ENCODE measurements at regions not wholly inside any gene's neighbourhood (a gene's known extent, or its start where the extent isn't known, plus 50 kb on each side); places are given as distances from the start of the nearest gene placed in this dataset.
"Not testable (repeated sequence)": the region's sequence is repeated elsewhere in the genome, so short reads cannot be mapped to it uniquely, and the experiment has no call there.

- no peak overlapping the region for H3K27ac ChIP-seq (ENCODE audit: low read depth, low read length)
These were observed 224.9 kb downstream of the BAMBI start for GRCh38 chr10:28902215-28902614.

GRCh38 chr10:28903063-28903462, 225.7 kb downstream of the BAMBI start:
- H3K4me1 ChIP-seq (ENCODE audit: control insufficient read depth, insufficient read depth, low read length) = peaks cover 4% of the 10 kb centered on the region
- no peaks in the 10 kb centered on the region for H3K36me3 ChIP-seq (ENCODE audit: control insufficient read depth, insufficient read depth, low read length)
- H3K4me3 ChIP-seq (ENCODE audit: low read depth, low read length) = no peak overlapping the region
- H3K27me3 ChIP-seq (ENCODE audit: control insufficient read depth, insufficient read depth, low read length) = no peaks in the 10 kb centered on the region
- H3K27ac ChIP-seq (ENCODE audit: low read depth, low read length) = no peak overlapping the region
- H3K9me3 ChIP-seq (ENCODE audit: control insufficient read depth, insufficient read depth, low read length) = no peaks in the 10 kb centered on the region
- no CpG with 5 or more reads among the region's 2 CpGs for WGBS (ENCODE audit: insufficient coverage)
- no peak for DNase-seq (ENCODE audit: low read depth in 4 of 6, low spot score in 6 of 6)

More at GRCh38 chr10:28902215-28902614, 224.9 kb downstream of the BAMBI start:
- H3K36me3 ChIP-seq (ENCODE audit: control insufficient read depth, insufficient read depth, low read length) = no peaks in the 10 kb centered on the region
- no peak for DNase-seq (ENCODE audit: low read depth in 4 of 6, low spot score in 6 of 6)
- no peak overlapping the region for H3K4me3 ChIP-seq (ENCODE audit: low read depth, low read length)
- no peaks in the 10 kb centered on the region for H3K27me3 ChIP-seq (ENCODE audit: control insufficient read depth, insufficient read depth, low read length)
- H3K9me3 ChIP-seq (ENCODE audit: control insufficient read depth, insufficient read depth, low read length) = no peaks in the 10 kb centered on the region
- no CpG with 5 or more reads among the region's 3 CpGs for WGBS (ENCODE audit: insufficient coverage)
- peaks cover 10% of the 10 kb centered on the region for H3K4me1 ChIP-seq (ENCODE audit: control insufficient read depth, insufficient read depth, low read length)

- no peak overlapping the region for H3K4me3 ChIP-seq (ENCODE audit: low read depth, low read length)
- no peaks in the 10 kb centered on the region for H3K36me3 ChIP-seq (ENCODE audit: control insufficient read depth, insufficient read depth, low read length)
- DNase-seq (ENCODE audit: low read depth in 4 of 6, low spot score in 6 of 6) = no peak
- H3K4me1 ChIP-seq (ENCODE audit: control insufficient read depth, insufficient read depth, low read length) = peaks cover 4% of the 10 kb centered on the region
- H3K27me3 ChIP-seq (ENCODE audit: control insufficient read depth, insufficient read depth, low read length) = no peaks in the 10 kb centered on the region
- no peaks in the 10 kb centered on the region for H3K9me3 ChIP-seq (ENCODE audit: control insufficient read depth, insufficient read depth, low read length)
- H3K27ac ChIP-seq (ENCODE audit: low read depth, low read length) = no peak overlapping the region
- WGBS (ENCODE audit: insufficient coverage) = no CpG with 5 or more reads among the region's 6 CpGs
These were observed 226.4 kb downstream of the BAMBI start for GRCh38 chr10:28903736-28904135.

DNA sequence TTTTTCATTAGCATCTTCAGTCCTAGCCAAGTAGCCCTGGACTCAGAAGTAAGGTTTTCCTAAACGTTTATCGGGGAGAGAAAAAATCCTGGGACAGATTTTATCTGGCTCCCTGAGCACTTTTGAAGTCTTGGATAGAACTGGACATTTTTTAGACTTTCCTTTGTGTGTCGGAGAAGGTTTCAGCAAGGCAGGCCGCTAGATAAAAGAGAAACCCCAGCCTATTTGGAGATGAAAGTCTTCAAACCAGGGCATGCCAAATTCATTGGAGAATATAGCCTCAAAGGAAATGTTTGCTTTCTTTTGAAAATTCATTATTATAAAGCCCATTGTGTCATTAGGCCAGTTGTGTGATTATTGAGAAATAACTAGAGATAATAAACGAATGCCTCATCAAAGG, 228.1 kb downstream of the BAMBI start:
- WGBS (ENCODE audit: insufficient coverage) = 64% methylated on average over 2 of the region's 5 CpGs
- H3K27ac ChIP-seq (ENCODE audit: low read depth, low read length) = no peak overlapping the region
- H3K27me3 ChIP-seq (ENCODE audit: control insufficient read depth, insufficient read depth, low read length) = no peaks in the 10 kb centered on the region
- no peak overlapping the region for H3K4me3 ChIP-seq (ENCODE audit: low read depth, low read length)
- H3K36me3 ChIP-seq (ENCODE audit: control insufficient read depth, insufficient read depth, low read length) = no peaks in the 10 kb centered on the region
- no peaks in the 10 kb centered on the region for H3K9me3 ChIP-seq (ENCODE audit: control insufficient read depth, insufficient read depth, low read length)
- no peak for DNase-seq (ENCODE audit: low read depth in 4 of 6, low spot score in 6 of 6)
- H3K4me1 ChIP-seq (ENCODE audit: control insufficient read depth, insufficient read depth, low read length) = peaks cover 4% of the 10 kb centered on the region

DNA sequence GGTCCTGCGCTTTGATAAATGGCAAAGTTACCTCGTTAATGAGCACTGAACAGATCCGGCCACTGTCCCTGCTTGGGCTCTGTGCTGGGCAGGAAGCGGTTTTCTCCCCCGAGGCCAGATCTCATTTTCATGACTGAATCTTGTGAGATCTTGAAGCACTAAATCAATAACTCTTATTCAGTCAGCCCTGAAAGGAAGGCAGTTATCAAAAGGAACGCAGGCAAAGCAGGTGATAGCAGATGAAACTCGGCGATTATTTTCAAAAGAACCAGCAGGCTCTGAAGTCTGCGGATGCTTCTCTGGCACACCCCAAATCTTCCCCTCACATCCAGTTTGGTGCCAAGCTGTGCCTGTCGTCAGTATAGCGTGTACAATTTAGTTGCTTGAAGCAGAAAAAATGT, 228.7 kb downstream of the BAMBI start:
- Histone ChIP-seq H3K9me3 (ENCODE audit: control insufficient read depth, insufficient read depth, low read length) (no peaks in the 10 kb centered on the region), H3K27me3 (ENCODE audit: control insufficient read depth, insufficient read depth, low read length) (no peaks in the 10 kb centered on the region), H3K4me3 (ENCODE audit: low read depth, low read length) (no peak overlapping the region), H3K27ac (ENCODE audit: low read depth, low read length) (no peak overlapping the region), H3K36me3 (ENCODE audit: control insufficient read depth, insufficient read depth, low read length) (no peaks in the 10 kb centered on the region), H3K4me1 (ENCODE audit: control insufficient read depth, insufficient read depth, low read length) (peaks cover 4% of the 10 kb centered on the region)
- 63% methylated on average over 9 of the region's 11 CpGs for WGBS (ENCODE audit: insufficient coverage)
- DNase-seq (ENCODE audit: low read depth in 4 of 6, low spot score in 6 of 6) = peak in 2 of 6 donors; percentile 20 to 36

- WGBS (ENCODE audit: insufficient coverage) = no CpG with 5 or more reads among the region's 4 CpGs
- no peaks in the 10 kb centered on the region for H3K36me3 ChIP-seq (ENCODE audit: control insufficient read depth, insufficient read depth, low read length)
- no peak for DNase-seq (ENCODE audit: low read depth in 4 of 6, low spot score in 6 of 6)
These were observed 229.1 kb downstream of the BAMBI start for GRCh38 chr10:28906415-28906814.

GRCh38 chr10:28906934-28907333, 229.6 kb downstream of the BAMBI start:
- Histone ChIP-seq H3K27me3 (ENCODE audit: control insufficient read depth, insufficient read depth, low read length) (no peaks in the 10 kb centered on the region), H3K27ac (ENCODE audit: low read depth, low read length) (no peak overlapping the region), H3K36me3 (ENCODE audit: control insufficient read depth, insufficient read depth, low read length) (no peaks in the 10 kb centered on the region), H3K9me3 (ENCODE audit: control insufficient read depth, insufficient read depth, low read length) (no peaks in the 10 kb centered on the region), H3K4me3 (ENCODE audit: low read depth, low read length) (no peak overlapping the region), H3K4me1 (ENCODE audit: control insufficient read depth, insufficient read depth, low read length) (peaks cover 4% of the 10 kb centered on the region)
- DNase-seq (ENCODE audit: low read depth in 4 of 6, low spot score in 6 of 6) = no peak
- whole genome bisulfite sequencing (ENCODE audit: insufficient coverage) = 83% methylated on average over 1 of the region's 3 CpGs

More at GRCh38 chr10:28906415-28906814, 229.1 kb downstream of the BAMBI start:
- no peaks in the 10 kb centered on the region for H3K9me3 ChIP-seq (ENCODE audit: control insufficient read depth, insufficient read depth, low read length)
- peaks cover 4% of the 10 kb centered on the region for H3K4me1 ChIP-seq (ENCODE audit: control insufficient read depth, insufficient read depth, low read length)
- H3K4me3 ChIP-seq (ENCODE audit: low read depth, low read length) = no peak overlapping the region
- no peaks in the 10 kb centered on the region for H3K27me3 ChIP-seq (ENCODE audit: control insufficient read depth, insufficient read depth, low read length)
- no peak overlapping the region for H3K27ac ChIP-seq (ENCODE audit: low read depth, low read length)

GRCh38 chr10:28909875-28910274, 232.6 kb downstream of the BAMBI start:
- H3K27me3 ChIP-seq (ENCODE audit: control insufficient read depth, insufficient read depth, low read length) = no peaks in the 10 kb centered on the region
- no peak overlapping the region for H3K27ac ChIP-seq (ENCODE audit: low read depth, low read length)
- 80% methylated on average over 5 of the region's 5 CpGs for WGBS (ENCODE audit: insufficient coverage)
- no peak overlapping the region for H3K4me3 ChIP-seq (ENCODE audit: low read depth, low read length)
- peaks cover 4% of the 10 kb centered on the region for H3K4me1 ChIP-seq (ENCODE audit: control insufficient read depth, insufficient read depth, low read length)
- H3K36me3 ChIP-seq (ENCODE audit: control insufficient read depth, insufficient read depth, low read length) = no peaks in the 10 kb centered on the region
- H3K9me3 ChIP-seq (ENCODE audit: control insufficient read depth, insufficient read depth, low read length) = no peaks in the 10 kb centered on the region
- DNase-seq (ENCODE audit: low read depth in 4 of 6, low spot score in 6 of 6) = no peak

DNA sequence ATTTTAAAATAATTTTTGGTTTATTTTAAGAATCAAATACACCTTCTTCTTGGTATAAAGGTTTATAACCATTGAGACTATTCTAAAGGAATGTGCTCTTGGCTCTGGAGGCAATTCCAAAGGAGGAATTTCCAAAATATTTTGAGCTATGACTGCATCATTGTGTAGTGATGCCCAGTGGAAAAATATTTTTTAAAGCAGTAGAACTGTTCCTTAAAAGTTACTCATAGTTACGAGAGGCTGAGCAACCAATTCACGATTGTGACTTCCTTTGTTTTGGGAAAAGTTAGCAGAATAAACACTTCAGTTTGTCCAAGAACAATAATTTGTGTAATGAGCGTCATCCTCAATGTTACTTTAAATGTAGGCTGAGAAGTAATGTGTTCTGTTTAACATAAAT, 233.6 kb downstream of the BAMBI start:
- Histone ChIP-seq H3K9me3 (ENCODE audit: control insufficient read depth, insufficient read depth, low read length) (no peaks in the 10 kb centered on the region), H3K4me1 (ENCODE audit: control insufficient read depth, insufficient read depth, low read length) (peaks cover 2% of the 10 kb centered on the region), H3K36me3 (ENCODE audit: control insufficient read depth, insufficient read depth, low read length) (no peaks in the 10 kb centered on the region), H3K27me3 (ENCODE audit: control insufficient read depth, insufficient read depth, low read length) (no peaks in the 10 kb centered on the region), H3K27ac (ENCODE audit: low read depth, low read length) (no peak overlapping the region), H3K4me3 (ENCODE audit: low read depth, low read length) (no peak overlapping the region)
- no peak for DNase-seq (ENCODE audit: low read depth in 4 of 6, low spot score in 6 of 6)
- 100% methylated on average over 1 of the region's 3 CpGs for WGBS (ENCODE audit: insufficient coverage)

DNA sequence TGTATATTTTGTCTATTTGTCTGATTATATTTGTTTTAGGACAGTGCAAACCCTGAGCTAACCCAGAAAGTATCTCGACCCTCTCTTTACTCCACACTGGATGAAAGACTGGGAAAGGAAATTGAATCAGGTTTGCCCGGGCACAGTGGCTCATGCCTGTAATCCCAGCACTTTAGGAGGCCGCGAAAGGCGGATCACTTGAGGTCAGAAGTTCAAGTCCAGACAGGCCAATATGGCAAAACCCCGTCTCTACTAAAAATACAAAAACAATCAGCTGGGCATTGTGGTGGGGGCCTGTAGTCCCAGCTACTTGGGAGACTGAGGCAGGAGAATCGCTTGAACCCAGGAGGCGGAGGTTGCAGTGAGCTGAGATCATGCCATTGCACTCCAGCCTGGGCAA, 234.2 kb downstream of the BAMBI start:
- not testable (repeated sequence) for H3K9me3 ChIP-seq (ENCODE audit: control insufficient read depth, insufficient read depth, low read length); DNase-seq (ENCODE audit: low read depth in 4 of 6, low spot score in 6 of 6); H3K36me3 ChIP-seq (ENCODE audit: control insufficient read depth, insufficient read depth, low read length); H3K27ac ChIP-seq (ENCODE audit: low read depth, low read length); H3K4me3 ChIP-seq (ENCODE audit: low read depth, low read length); H3K27me3 ChIP-seq (ENCODE audit: control insufficient read depth, insufficient read depth, low read length); H3K4me1 ChIP-seq (ENCODE audit: control insufficient read depth, insufficient read depth, low read length)
- no CpG with 5 or more reads among the region's 8 CpGs for WGBS (ENCODE audit: insufficient coverage)

Measured in spinal cord (tissue), 9 donors.